ENCODE measurements at regions not wholly inside any gene's neighbourhood (a gene's known extent, or its start where the extent isn't known, plus 50 kb on each side); places are given as distances from the start of the nearest gene placed in this dataset.

DNA sequence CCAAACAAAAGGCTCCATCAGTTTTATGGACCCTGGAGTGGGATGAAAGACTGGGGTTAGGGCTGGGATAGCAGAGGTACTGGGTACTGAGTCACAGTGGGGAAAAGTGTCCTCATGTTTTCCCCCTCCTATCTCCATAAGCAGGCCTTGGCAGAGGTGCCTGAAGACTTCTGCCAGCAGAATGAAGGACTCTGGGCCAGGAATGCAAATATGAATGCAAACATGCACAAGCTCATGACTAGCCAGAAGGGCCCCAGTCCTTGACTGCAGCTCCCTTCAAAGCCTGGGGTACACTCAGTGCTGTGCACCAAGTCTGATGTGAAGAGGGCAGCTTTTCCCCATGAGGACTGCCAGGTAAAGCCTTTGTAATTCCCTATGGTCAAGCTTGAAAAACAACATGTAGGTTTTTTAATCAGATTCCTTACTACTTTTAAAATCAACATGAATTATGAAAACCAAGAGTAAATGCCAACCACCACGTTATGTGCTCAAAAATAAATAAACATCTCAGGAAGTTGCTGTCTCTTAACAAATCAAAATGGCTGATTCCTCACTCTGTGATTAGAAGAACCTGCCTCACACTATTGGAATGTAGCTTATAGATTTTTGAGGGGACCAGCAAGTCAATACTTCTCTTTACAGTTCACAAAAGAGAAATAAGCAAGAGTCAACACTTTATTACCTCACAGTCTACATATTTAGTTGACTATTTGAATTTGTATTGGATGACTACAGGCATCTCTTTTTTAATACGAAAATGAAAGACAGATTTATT is 1512.0 kb downstream of the ARAP2 start:
- POLR2A ChIA-PET: no interaction called here
- no peak overlapping the region for H3K4me2 ChIP-seq (ENCODE audit: low read length)
- no peaks in the 10 kb centered on the region for H3K9me3 ChIP-seq (ENCODE audit: low read length)
- H4K20me1 ChIP-seq (ENCODE audit: insufficient read depth, low read length): no peaks in the 10 kb centered on the region
- DNase-seq (ENCODE audit: low spot score): no peak
- intact Hi-C loops (cut with micrococcal nuclease; ENCODE audit: unreplicated experiment): no loop called here
- no peaks in the 10 kb centered on the region for H3K79me2 ChIP-seq (ENCODE audit: insufficient read depth, low read depth, low read length)
- no peaks in the 10 kb centered on the region for H3K9me2 ChIP-seq (ENCODE audit: insufficient read depth, low read length)
- no peak overlapping the region for H3K4me3 ChIP-seq (ENCODE audit: low read depth, low read length, poor library complexity, severe bottlenecking)
- CTCF ChIA-PET (ENCODE audit: unreplicated experiment): no interaction called here
- H3K36me3 ChIP-seq (ENCODE audit: insufficient read depth, low read length): no peaks in the 10 kb centered on the region
- no peak overlapping the region for H2AFZ ChIP-seq (ENCODE audit: low read length)
- H3K27ac ChIP-seq (ENCODE audit: low read depth, low read length, poor library complexity, severe bottlenecking): no peak overlapping the region
- BruUV-seq (replicated peaks): no TSS peak
- H3K4me1 ChIP-seq (ENCODE audit: insufficient read depth, low read length, poor library complexity, severe bottlenecking): no peaks in the 10 kb centered on the region
- TF ChIP-seq EZH2phosphoT487 (IDR thresholded peaks at IDR 0.05; ENCODE audit: borderline replicate concordance, low read depth, low read length): no peak

DNA sequence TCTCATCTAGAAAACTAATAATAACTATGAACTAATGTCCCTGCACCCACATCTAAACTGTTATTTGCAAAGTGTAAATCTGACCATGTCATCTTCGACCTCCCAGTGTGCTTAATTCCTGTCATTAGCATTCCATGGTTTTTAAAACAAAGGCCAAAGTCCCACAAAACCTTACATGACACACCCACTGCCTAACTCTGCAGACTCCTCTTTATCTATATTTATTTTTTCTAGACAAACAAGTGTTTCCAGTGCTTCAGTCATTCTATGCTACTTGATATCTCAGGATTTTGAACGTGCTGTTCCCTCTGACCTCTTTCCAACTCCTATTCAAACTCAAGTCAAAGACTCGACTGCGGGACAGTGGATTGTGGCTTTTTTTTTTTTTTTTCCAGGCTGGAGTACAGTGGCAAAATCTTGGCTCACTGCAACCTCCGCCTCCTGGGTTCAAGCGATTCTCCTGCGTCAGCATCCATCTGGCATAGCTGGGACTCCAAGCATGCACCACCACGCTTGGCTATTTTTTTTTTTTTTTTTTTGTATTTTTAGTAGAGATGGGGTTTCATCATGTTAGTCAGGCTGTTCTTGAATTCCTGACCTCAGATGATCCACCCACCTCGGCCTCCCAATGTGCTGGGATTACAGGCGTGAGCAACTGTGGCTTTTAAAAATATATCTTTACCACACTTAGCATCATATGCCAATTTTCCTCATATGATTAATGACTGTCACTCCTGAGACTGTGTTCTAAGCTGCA is 1511.0 kb downstream of the ARAP2 start:
- Histone ChIP-seq H3K4me3 (ENCODE audit: low read depth, low read length, poor library complexity, severe bottlenecking) (no peak overlapping the region), H3K27ac (ENCODE audit: low read depth, low read length, poor library complexity, severe bottlenecking) (no peak overlapping the region), H3K9me3 (ENCODE audit: low read length) (no peaks in the 10 kb centered on the region), H4K20me1 (ENCODE audit: insufficient read depth, low read length) (no peaks in the 10 kb centered on the region), H3K9me2 (ENCODE audit: insufficient read depth, low read length) (no peaks in the 10 kb centered on the region), H2AFZ (ENCODE audit: low read length) (no peak overlapping the region), H3K79me2 (ENCODE audit: insufficient read depth, low read depth, low read length) (no peaks in the 10 kb centered on the region), H3K36me3 (ENCODE audit: insufficient read depth, low read length) (no peaks in the 10 kb centered on the region), H3K4me1 (ENCODE audit: insufficient read depth, low read length, poor library complexity, severe bottlenecking) (no peaks in the 10 kb centered on the region), H3K4me2 (ENCODE audit: low read length) (no peak overlapping the region)
- BruUV-seq (replicated peaks): no TSS peak
- TF ChIP-seq EZH2phosphoT487 (IDR thresholded peaks at IDR 0.05; ENCODE audit: borderline replicate concordance, low read depth, low read length): no peak
- TF ChIP-seq, protein P1, sequence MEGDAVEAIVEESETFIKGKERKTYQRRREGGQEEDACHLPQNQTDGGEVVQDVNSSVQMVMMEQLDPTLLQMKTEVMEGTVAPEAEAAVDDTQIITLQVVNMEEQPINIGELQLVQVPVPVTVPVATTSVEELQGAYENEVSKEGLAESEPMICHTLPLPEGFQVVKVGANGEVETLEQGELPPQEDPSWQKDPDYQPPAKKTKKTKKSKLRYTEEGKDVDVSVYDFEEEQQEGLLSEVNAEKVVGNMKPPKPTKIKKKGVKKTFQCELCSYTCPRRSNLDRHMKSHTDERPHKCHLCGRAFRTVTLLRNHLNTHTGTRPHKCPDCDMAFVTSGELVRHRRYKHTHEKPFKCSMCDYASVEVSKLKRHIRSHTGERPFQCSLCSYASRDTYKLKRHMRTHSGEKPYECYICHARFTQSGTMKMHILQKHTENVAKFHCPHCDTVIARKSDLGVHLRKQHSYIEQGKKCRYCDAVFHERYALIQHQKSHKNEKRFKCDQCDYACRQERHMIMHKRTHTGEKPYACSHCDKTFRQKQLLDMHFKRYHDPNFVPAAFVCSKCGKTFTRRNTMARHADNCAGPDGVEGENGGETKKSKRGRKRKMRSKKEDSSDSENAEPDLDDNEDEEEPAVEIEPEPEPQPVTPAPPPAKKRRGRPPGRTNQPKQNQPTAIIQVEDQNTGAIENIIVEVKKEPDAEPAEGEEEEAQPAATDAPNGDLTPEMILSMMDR (conservative IDR thresholded peaks at IDR 0.05; ENCODE audit: low read length): no peak
- CTCF ChIA-PET (ENCODE audit: unreplicated experiment): no interaction called here
- POLR2A ChIA-PET: no interaction called here
- no peak for DNase-seq (ENCODE audit: low spot score)
- intact Hi-C loops (cut with micrococcal nuclease; ENCODE audit: unreplicated experiment): no loop called here

DNA sequence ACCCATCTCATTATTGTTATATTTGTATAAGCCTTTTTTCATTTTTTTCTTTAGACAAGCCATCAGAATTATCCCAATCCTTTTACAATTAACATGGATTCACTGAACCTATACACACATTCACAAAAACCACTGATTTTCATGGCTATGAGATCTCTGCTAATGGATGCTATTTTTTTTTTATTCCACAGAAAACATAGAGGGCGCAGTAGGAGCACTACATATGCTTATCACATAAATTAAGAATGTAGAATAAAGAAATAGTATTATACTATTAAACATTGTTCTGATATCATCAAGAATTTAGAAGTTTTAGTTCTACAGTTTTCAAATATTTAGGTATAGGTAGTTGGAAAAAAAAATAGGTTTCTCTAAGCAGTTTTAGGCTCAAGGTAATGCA is 1477.4 kb downstream of the ARAP2 start:
- TF ChIP-seq, protein P1 (conservative IDR thresholded peaks at IDR 0.05; ENCODE audit: low read length): peak; percentile 39; the same call in 1 of the 2 replicates
- no peak for TF ChIP-seq EZH2phosphoT487 (IDR thresholded peaks at IDR 0.05; ENCODE audit: borderline replicate concordance, low read depth, low read length)
- no peak overlapping the region for H3K4me2 ChIP-seq (ENCODE audit: low read length)
- ChIA-PET POLR2A (no interaction called here), CTCF (ENCODE audit: unreplicated experiment) (no interaction called here)
- no peaks in the 10 kb centered on the region for H3K9me3 ChIP-seq (ENCODE audit: low read length)
- no peaks in the 10 kb centered on the region for H3K9me2 ChIP-seq (ENCODE audit: insufficient read depth, low read length)
- intact Hi-C loops (cut with micrococcal nuclease; ENCODE audit: unreplicated experiment): no loop called here
- no peaks in the 10 kb centered on the region for H3K79me2 ChIP-seq (ENCODE audit: insufficient read depth, low read depth, low read length)
- BruUV-seq (replicated peaks): no TSS peak
- no peak overlapping the region for H2AFZ ChIP-seq (ENCODE audit: low read length)
- no peaks in the 10 kb centered on the region for H3K36me3 ChIP-seq (ENCODE audit: insufficient read depth, low read length)
- H3K4me3 ChIP-seq (ENCODE audit: low read depth, low read length, poor library complexity, severe bottlenecking): no peak overlapping the region
- H4K20me1 ChIP-seq (ENCODE audit: insufficient read depth, low read length): no peaks in the 10 kb centered on the region
- no peaks in the 10 kb centered on the region for H3K4me1 ChIP-seq (ENCODE audit: insufficient read depth, low read length, poor library complexity, severe bottlenecking)
- no peak for DNase-seq (ENCODE audit: low spot score)
- no peak overlapping the region for H3K27ac ChIP-seq (ENCODE audit: low read depth, low read length, poor library complexity, severe bottlenecking)
